Kidney (tissue), 13 donors: ENCODE measurements at regions not wholly inside any gene's neighbourhood (a gene's known extent, or its start where the extent isn't known, plus 50 kb on each side); places are given as distances from the start of the nearest gene placed in this dataset.
"Not testable (repeated sequence)": the region's sequence is repeated elsewhere in the genome, so short reads cannot be mapped to it uniquely, and the experiment has no call there.

Source experiments
- DNase-seq, 5 donors: peaks; one replicate each; pipeline ENCODE4 v3.0.0-alpha.2; 2013 to 2020
- FAIRE-seq: peaks from 2 replicates; lab custom pipeline; 2012; peaks lifted over from hg19 to GRCh38; lab: Jason Lieb, UNC
- H3K27ac ChIP-seq, 2 donors: one replicate each; pipeline ENCODE4 v1.7.0; 2013; ENCODE audit warnings: low read depth in 2 of 2, low read length in 2 of 2, inconsistent platforms in 1 of 2
- H3K27me3 ChIP-seq: one replicate; pipeline ENCODE4 v1.7.1; 2013; ENCODE audit warnings: low read length, inconsistent platforms; ENCODE audit not compliant: control insufficient read depth, insufficient read depth
- H3K36me3 ChIP-seq, 3 donors: one replicate each; pipeline versions ENCODE4 v1.7.0 to v1.7.1; 2013; ENCODE audit warnings: low read length in 3 of 3, control low read depth in 1 of 3, inconsistent platforms in 1 of 3; ENCODE audit not compliant: insufficient read depth in 3 of 3, control insufficient read depth in 2 of 3
- H3K4me1 ChIP-seq, 3 donors: one replicate each; pipeline versions ENCODE4 v1.7.0 to v1.7.1; 2013; ENCODE audit warnings: low read length in 3 of 3, inconsistent platforms in 1 of 3, low read depth in 1 of 3; ENCODE audit not compliant: control insufficient read depth in 2 of 3, insufficient read depth in 2 of 3
- H3K4me3 ChIP-seq, 3 donors: one replicate each; pipeline versions ENCODE4 v1.7.0 to v1.8.1; 2013; ENCODE audit warnings: low read length in 3 of 3, control low read depth in 1 of 3, inconsistent platforms in 1 of 3
- H3K9ac ChIP-seq, 3 donors: one replicate each; pipeline versions ENCODE4 v1.7.0 to v1.7.1; 2013; ENCODE audit warnings: low read length in 3 of 3, control low read depth in 1 of 3, inconsistent platforms in 1 of 3
- H3K9me3 ChIP-seq, 3 donors: one replicate each; pipeline versions ENCODE4 v1.7.0 to v1.7.1; 2013; ENCODE audit warnings: low read length in 3 of 3, control low read depth in 1 of 3, inconsistent platforms in 1 of 3; ENCODE audit not compliant: control insufficient read depth in 2 of 3, insufficient read depth in 1 of 3
- intact Hi-C: fragments of 100-400 bp; cut with DNase I; formaldehyde crosslinking; loops from one replicate; pipeline ENCODE4 v1.11.1; 2022
- TF ChIP-seq, protein P1 (sequence below): IDR thresholded peaks from 3 replicates; pipeline ENCODE4 v1.5.1; 2012; ENCODE audit warnings: mild to moderate bottlenecking, moderate library complexity, borderline replicate concordance; ENCODE audit not compliant: insufficient read depth; ENCODE audit errors: extremely low read depth
- donor health status: control.
- donor health status: control.
- donor health status: control.
- donor health status: control.
- donor health status: control.
- donor health status: DM: yes; HTN: yes; CAD: no.
- donor health status: Normal renal cell carcinoma (clear cell type).

DNA sequence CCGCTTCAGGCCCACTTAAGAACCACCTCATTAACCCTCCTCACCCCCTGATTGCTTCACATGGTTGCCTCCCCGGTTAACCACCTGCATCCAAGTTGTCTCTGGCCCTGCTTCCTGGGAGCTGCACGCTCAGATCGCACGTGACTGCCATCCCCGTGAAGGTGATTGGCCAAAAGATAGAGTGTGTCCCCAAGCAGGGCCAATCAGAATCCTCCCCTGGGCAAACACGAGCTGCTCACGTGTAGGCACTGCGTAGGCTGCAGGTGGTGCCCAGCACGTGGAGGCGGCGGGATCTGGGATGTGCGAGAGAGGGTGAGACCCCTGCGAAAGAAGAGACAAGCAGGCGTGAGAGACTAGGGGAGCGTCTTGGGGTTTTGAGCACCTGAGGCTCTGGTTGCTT lies 111.8 kb upstream of the CRHR1 start:
- no peak overlapping the region for H3K9ac ChIP-seq
- no peaks in the 10 kb centered on the region for H3K4me1 ChIP-seq
- no peak overlapping the region for H3K4me3 ChIP-seq
- no peaks in the 10 kb centered on the region for H3K27me3 ChIP-seq
- TF ChIP-seq, protein P1, sequence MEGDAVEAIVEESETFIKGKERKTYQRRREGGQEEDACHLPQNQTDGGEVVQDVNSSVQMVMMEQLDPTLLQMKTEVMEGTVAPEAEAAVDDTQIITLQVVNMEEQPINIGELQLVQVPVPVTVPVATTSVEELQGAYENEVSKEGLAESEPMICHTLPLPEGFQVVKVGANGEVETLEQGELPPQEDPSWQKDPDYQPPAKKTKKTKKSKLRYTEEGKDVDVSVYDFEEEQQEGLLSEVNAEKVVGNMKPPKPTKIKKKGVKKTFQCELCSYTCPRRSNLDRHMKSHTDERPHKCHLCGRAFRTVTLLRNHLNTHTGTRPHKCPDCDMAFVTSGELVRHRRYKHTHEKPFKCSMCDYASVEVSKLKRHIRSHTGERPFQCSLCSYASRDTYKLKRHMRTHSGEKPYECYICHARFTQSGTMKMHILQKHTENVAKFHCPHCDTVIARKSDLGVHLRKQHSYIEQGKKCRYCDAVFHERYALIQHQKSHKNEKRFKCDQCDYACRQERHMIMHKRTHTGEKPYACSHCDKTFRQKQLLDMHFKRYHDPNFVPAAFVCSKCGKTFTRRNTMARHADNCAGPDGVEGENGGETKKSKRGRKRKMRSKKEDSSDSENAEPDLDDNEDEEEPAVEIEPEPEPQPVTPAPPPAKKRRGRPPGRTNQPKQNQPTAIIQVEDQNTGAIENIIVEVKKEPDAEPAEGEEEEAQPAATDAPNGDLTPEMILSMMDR = no peak
- H3K9me3 ChIP-seq = peaks cover 0 to 4% (median 0%) of the 10 kb centered on the region in 3 donors
- FAIRE-seq (no peak), DNase-seq (no peak)
- no peaks in the 10 kb centered on the region for H3K36me3 ChIP-seq
- H3K27ac ChIP-seq = no peak overlapping the region
- intact Hi-C loops = no loop called here

GRCh38 chr17:45672792-45673191 lies 111.3 kb upstream of the CRHR1 start:
- Histone ChIP-seq H3K27ac (no peak overlapping the region), H3K4me3 (no peak overlapping the region), H3K9ac (no peak overlapping the region), H3K36me3 (no peaks in the 10 kb centered on the region), H3K4me1 (no peaks in the 10 kb centered on the region), H3K27me3 (no peaks in the 10 kb centered on the region), H3K9me3 (peaks cover 0 to 4% (median 0%) of the 10 kb centered on the region in 3 donors)
- TF ChIP-seq, protein P1 = no peak
- FAIRE-seq (no peak), DNase-seq (no peak)
- intact Hi-C loops = no loop called here

- FAIRE-seq, H3K9ac ChIP-seq, H3K36me3 ChIP-seq, H3K4me3 ChIP-seq, DNase-seq, intact Hi-C loops, H3K27me3 ChIP-seq, H3K9me3 ChIP-seq, H3K4me1 ChIP-seq, H3K27ac ChIP-seq: not testable (repeated sequence)
These were observed 110.4 kb upstream of the CRHR1 start for GRCh38 chr17:45673759-45674158.

DNA sequence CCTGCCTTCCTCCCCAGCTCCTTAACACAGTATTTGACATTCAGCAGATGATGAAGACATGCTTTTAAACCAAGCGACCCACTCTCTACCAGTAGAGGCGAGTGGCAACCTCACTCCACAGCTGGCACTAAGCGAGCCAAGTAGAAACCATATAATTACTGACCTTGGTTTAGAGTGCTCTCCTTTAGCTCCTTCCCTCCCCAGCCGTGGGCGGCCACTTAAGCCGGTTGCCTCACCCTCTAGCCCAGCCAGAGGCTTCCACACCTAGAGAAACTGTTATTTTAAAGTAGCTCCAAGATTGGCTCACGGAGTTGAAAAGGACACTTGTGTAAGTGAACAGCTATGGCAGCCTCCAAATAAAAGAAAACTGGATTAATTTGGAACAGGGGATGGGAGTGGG lies 109.1 kb upstream of the CRHR1 start:
- H3K27me3 ChIP-seq = no peaks in the 10 kb centered on the region
- intact Hi-C loops = no loop called here
- no peaks in the 10 kb centered on the region for H3K4me1 ChIP-seq
- DNase-seq (no peak), FAIRE-seq (no peak)
- H3K4me3 ChIP-seq = no peak overlapping the region
- peaks cover 0 to 12% (median 0%) of the 10 kb centered on the region in 3 donors for H3K9me3 ChIP-seq
- H3K9ac ChIP-seq = no peak overlapping the region
- H3K27ac ChIP-seq = no peak overlapping the region
- H3K36me3 ChIP-seq = no peaks in the 10 kb centered on the region
- TF ChIP-seq, protein P1 = no peak
